GM21381 (cell line): ENCODE measurements at regions not wholly inside any gene's neighbourhood (a gene's known extent, or its start where the extent isn't known, plus 50 kb on each side); places are given as distances from the start of the nearest gene placed in this dataset.

ENCODE experiments used
- ATAC-seq: cut with Tn5 transposase; IDR thresholded peaks from one replicate; pipeline ENCODE4 v1.9.1; 2021; ENCODE audit warnings: mild to moderate bottlenecking, moderate library complexity; ENCODE audit not compliant: unreplicated experiment

GRCh38 chr12:98328467-98328866 is 186.9 kb upstream of the TMPO start:
- ATAC-seq, result no peak

DNA sequence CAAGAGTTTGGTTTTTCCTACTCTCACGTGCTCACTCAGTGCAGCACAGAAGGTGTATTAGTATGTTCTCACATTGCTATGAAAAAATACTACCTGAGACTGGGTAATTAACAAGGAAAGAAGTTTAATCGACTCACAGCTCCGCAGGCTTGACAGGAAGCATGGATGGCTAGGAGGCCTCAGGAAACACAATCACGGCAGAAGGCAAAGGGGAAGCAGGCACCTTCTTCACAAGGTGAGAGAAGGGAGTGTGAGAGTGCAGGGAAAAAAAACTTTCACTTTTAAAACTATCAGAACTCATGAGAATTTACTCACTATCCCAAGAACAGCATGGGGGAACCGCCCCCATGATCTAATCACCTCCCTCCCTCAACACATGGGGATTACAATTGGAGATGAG is 185.8 kb upstream of the TMPO start:
- ATAC-seq, result no peak

DNA sequence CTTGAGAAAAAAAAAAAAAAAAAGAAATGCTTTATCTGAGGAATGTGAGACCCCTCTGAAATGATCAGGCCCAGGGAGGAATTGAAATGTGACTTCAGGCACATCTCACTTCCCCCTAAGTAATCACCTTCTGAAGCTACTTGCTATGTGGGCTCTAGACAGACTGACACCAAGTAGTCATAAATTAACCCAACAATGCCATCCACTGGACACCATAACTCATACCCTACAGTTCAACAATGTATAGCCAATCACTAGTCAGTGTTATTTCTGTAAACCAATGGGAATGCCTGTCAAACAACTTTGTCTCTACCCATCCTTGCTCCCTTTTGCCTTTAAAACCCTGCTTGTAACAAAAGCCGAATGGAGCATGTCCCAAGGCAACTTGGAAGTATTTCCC is 182.7 kb upstream of the TMPO start:
- ATAC-seq, result peak; percentile 70

- ATAC-seq, result no peak
These were observed 180.6 kb upstream of the TMPO start for GRCh38 chr12:98334768-98335167.

GRCh38 chr12:98341026-98341425 is 174.4 kb upstream of the TMPO start:
- ATAC-seq, result no peak

DNA sequence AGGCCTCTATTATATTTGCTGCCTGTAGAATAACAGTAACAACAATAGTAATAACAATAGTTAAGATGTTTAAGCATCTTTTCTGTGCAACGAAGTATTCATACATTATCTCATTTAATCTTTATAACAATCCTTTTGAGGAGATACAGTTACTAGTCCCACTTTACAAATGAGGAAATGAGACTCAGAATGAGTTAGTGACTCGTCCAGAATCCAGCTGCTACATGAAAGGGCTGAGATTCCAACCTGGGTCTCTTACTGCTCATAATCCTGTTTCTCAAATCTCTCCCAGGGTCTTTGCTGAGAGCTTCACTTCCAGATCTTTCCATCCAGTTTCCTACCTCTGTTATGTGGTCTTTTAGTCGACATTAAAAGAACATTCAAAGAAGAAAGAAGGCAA is 173.7 kb upstream of the TMPO start:
- ATAC-seq, result no peak

- no peak for ATAC-seq
These were observed 172.3 kb upstream of the TMPO start for GRCh38 chr12:98343002-98343567.

DNA sequence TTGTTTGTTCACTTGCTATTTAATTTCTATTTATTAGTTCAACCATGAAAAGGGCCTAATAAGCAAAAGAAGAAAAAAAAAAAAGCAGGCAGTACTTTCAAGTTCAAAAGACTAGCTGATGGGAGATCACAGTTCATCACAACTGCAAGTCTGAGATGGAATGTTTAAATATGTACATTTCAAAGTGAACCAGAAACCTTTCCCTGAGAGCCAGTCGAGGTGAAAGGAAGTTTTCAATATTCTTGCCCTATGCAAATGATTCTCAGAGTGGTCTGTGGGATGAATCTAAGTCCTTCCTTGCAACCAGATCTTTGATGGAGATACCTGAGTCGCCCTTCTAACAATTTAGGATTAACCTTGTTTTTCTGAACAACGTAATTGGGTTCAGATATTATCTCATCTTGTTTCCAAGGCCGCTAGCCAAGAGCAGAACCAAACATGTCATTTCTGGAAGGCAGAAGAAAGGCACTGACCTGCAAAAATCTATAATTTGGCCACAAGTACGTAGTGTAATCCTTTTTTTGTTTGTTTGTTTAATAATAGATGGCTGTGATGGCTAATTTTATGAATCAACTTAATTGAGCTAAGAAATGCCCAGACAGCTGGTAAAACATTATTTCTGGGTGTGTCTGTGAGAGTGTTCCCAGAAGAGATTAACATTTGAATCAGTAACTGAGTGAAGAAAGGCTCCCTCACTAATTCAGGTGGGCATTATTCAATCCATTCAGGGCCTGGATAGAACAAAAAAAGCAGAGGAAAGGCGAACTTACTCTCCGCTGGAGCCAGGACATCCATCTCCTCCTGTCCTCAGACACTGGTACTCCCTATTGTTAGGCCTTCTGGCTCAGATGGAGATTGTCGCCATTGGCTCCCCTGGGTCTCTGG is 171.1 kb upstream of the TMPO start:
- ATAC-seq, result no peak

GRCh38 chr12:98345308-98345876 is 170.0 kb upstream of the TMPO start:
- ATAC-seq, result no peak

- no peak for ATAC-seq
These were observed 164.3 kb upstream of the TMPO start for GRCh38 chr12:98351089-98351488.

DNA sequence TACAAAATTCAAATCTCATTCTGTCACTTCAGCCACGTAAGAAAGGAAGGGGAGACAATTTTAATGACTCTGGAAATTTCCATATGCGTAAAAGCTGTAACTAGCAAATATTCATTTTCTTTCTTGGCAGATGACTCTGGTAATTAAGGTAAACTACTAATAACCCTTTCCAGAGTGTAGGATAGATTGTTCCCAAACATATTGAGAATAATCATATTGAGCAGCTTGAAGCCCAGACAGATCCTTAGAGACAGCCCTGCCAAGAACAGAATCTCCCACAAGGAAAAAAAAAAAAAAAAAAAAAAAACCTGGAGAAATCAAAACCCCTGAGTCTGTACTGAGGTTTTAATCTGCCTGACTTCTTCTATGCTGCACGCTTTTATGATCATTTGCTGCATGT is 163.6 kb upstream of the TMPO start:
- no peak for ATAC-seq

- peak; percentile 54 for ATAC-seq
These were observed 163.1 kb upstream of the TMPO start for GRCh38 chr12:98352218-98352811.

DNA sequence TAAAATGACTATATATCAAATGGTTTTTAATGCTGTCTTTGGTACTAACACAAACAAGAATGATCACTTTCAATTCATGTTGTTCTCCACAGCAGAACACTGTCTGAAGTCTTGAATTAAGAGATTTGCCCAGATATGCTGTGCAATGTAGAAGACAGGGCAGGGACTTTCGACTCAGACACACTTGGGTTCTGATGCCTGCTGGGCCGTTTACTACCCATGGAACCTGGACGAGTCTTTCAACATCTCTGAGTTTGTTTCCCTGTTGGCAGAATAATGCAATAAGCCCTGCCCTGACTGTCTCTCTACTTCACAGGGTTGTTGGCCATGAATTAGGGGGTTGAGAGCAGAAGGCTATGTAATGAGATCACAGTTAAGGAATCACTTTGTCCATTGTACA is 162.6 kb upstream of the TMPO start:
- peak; percentile 24 for ATAC-seq

DNA sequence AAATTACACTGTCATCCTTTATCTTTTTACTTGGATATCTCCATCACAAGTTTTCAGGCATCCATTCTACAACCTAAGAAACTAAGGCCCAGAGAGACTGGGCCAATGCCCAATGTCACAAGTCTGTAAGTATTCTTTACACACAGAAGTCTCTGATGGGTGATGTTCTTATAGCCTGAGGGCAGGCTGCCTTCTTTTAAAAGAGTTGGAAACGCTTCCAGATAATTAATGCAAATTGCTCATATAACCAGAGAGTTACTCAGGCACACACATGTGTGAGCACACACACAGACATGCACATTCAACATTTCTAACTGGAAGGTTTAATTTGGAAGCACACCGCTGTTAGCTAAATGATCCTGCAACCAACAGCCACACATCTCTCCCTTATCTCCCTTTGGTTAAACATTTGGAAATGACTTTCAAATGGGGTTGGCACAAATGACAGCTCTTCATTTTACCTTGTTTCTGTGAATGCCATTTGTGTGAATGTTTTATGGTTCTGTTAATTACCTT is 160.8 kb upstream of the TMPO start:
- no peak for ATAC-seq

- no peak for ATAC-seq
These were observed 160.1 kb upstream of the TMPO start for GRCh38 chr12:98355322-98355721.

GRCh38 chr12:98355933-98356332 is 159.5 kb upstream of the TMPO start:
- ATAC-seq, result no peak

DNA sequence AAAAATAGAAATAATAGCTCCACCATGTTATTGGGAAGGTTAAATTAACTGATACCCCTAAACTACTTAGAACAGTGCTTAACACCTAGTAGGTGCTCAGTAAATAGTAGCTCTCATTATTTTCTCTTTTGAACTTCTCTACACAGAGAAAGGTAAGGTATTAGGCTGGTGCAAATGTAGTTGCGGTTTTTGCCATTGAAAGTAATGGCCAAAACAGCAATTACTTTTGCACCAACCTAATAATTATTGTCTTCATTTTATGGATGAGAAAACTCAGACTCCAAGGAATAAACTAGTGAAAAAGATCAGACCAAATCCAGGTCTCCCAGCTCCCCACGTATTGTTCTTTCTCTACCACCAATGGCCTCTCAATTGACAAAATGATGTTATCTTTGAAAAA is 157.2 kb upstream of the TMPO start:
- no peak for ATAC-seq

DNA sequence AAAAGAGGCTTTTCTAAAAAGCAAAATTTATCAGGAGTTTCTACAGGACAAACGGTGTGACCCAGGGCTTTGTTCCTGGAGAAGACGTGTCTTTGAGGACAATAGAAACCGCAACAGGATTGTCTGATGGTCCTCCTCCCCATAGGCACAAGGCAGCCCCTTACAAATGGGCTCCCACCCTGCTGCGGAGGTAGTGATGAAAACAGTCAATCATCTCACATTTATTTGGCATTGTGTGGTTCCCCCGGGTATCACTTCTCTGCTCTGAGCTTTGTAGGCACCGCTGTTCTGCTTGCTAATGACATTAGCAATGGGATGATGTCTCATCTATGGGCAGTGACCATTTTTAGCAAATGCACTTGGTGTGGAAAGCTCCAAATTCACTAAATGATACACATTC is 155.5 kb upstream of the TMPO start:
- no peak for ATAC-seq

DNA sequence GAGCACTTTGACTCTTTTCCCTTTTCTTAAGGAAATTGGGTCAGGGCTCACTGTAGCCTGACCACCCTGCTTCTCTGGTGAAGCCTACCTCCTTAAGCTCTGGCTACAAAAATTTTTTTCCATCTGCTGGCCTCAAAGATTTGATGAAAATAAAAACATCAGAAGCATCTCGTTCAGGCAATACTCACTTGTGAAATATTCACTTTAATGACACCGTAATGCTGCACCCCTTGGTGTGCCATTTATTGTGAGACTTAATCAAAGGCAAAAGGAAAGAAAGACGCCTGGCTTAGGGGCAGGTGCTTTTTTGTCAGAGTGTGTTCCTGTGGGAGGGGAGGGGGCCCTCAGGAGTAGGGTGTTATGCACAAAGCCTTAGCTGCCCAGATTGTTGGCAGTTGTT is 155.0 kb upstream of the TMPO start:
- no peak for ATAC-seq

DNA sequence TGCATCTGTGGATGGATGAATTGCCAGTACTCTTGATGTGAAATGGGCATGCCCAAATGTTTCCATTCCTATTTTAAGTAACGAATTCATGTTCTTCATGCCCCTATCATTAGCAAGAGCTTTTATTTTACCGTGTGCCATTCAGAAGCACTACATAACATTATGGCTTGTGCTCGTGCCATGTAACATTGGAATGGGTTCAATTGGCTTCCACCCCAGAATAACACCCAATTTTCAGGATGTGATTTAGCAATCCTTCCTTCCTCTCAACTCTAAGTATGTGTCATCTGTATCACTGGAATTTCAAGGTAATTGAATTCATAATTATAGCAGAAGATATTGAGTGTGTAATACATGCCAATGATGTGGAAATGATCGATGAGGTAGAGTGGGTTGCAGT is 145.8 kb upstream of the TMPO start:
- ATAC-seq, result no peak

DNA sequence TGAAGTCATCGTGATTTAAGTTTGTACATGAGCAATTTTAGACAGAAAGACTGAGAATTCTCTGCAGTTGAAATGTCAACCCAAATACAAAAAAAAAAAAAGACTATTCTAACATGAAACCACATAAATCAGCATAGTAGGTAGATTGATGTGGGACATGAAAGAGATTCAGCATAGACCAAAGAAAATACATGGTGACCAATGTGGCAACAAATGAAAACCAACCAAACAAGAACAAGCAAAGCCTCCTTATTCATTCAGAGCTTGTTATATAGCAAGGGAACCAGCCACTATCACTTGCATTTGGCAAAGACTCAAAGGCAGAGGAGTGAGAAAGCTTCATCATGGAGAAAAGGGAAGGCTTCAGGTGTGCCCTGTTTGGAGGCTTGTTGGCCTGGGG is 144.4 kb upstream of the TMPO start:
- ATAC-seq, result no peak

DNA sequence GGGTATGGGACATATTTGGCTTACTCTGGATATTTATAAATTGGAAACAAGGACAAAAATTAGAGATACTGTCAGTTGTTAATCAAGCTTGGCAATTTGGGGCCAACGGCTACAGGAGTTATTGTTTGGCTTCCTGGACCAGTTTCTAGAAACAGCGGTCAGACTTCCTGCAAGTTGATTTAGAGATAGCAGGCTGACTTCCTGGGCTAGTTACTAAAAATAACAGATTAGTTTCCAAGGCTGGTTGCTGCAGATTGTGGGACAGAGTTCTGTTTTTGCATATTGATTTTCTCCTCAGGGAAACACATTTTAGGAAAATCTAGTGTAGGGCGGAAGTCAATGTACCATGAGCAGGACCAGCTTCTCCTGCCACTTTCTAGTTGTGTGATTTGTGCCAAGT is 144.0 kb upstream of the TMPO start:
- no peak for ATAC-seq
